ENCODE measurements at regions not wholly inside any gene's neighbourhood (a gene's known extent, or its start where the extent isn't known, plus 50 kb on each side); places are given as distances from the start of the nearest gene placed in this dataset.

GRCh38 chr13:40151673-40152072, 496.2 kb downstream of the COG6 start:
- no peak for DNase-seq

- no peak for DNase-seq
Observed at GRCh38 chr13:40152145-40152544, 496.7 kb downstream of the COG6 start.

- no peak for DNase-seq
Observed at GRCh38 chr13:40152922-40153321, 497.5 kb downstream of the COG6 start.

DNA sequence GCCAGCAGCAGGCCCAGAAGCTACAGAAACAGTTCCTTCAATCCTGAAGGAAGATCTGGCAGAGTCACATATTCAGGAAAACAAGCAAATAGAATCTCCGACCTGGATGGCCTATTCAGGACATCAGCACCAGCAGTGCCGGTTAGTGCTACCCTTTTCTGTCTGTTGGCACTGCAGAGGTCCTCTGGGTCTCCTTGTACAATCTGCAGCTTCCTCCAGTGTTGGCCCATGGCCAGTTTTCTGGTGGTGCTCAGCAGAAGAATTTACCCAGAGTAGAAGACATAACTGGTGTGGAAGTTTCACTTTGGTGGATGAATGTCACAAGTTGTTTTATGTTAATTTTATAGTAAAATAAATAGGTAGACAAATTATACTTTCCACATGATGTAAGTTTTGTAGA, 498.1 kb downstream of the COG6 start:
- DNase-seq = no peak

- no peak for DNase-seq
Observed at GRCh38 chr13:40155201-40155600, 499.7 kb downstream of the COG6 start.

DNA sequence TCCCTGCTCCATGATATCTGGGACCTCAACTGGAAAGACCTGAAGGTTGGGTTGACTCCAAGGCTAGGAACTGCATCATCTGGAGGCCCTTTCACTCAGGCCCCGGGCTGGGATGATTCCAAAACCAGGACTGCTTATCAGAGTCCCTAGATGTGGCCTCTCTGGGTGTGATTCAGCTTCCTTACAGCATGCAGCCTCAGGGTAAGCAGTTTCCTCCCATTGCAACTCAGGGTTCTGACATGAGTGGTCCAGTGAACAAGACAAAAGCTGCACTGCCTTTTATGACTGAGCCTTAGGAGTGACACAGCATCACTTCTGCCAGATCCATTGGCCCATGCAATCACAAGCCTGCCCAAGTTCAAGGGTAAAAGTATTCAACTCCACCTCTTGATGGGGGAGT, 502.8 kb downstream of the COG6 start:
- no peak for DNase-seq

GRCh38 chr13:40158757-40159156, 503.3 kb downstream of the COG6 start:
- DNase-seq = no peak

- DNase-seq = no peak
Observed at GRCh38 chr13:40159736-40160135, 504.3 kb downstream of the COG6 start.

GRCh38 chr13:40160618-40161350, 505.3 kb downstream of the COG6 start:
- no peak for DNase-seq

GRCh38 chr13:40161351-40161810, 505.1 kb downstream of the FOXO1 start:
- DNase-seq = no peak

DNA sequence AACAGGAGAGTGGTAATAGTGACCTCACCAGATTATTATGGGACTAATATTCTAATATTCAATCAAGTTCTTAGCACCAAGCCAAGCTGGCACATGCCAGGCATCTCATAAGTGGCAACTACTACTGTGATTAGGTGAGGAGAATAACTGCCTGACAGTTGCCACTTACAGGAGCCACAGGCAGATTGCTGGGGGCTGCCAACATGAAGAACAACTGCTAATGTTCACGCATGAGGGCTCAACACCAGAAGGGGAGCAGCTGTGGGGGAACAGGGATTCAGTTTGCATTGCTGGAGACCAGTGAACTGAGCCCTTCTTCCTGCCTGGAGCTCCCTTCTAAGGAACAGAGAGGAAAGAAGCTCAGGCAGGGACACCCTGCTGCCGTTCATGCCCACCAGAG, 504.5 kb downstream of the FOXO1 start:
- no peak for DNase-seq

GRCh38 chr13:40163066-40164000, 503.1 kb downstream of the FOXO1 start:
- DNase-seq = no peak

- no peak for DNase-seq
Observed at GRCh38 chr13:40164133-40164532, 502.3 kb downstream of the FOXO1 start.

DNA sequence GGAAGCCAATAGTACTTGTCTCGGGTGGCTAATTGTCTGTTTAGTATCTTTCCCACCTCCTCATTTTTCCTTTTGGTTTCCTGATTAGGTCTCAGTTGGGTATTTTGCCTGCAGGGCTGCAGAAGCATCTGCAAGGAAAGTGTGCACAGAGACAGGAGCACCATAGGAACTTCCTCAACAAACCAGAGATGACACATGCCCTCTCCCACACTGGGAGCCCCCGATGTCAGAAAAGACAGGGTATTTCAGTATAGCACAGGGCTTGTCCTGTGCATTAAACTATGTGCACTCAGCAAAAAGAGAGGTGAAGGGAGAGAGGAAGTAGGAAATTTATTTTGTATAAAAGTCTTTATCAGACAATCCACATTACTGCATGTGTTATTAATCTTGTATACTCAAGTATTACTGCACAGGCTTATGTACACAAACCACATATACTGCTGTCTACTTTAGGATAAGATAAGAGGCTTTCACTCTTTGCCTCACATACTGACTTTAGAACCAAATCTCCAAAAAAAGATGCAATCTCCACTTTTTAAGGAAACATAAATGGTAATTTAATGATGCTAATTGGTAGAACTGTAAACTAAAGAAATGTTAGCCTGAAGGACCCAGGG, 501.0 kb downstream of the FOXO1 start:
- no peak for DNase-seq

- no peak for DNase-seq
Observed at GRCh38 chr13:40167327-40167726, 499.1 kb downstream of the FOXO1 start.

GRCh38 chr13:40168425-40169166, 497.8 kb downstream of the FOXO1 start:
- no peak for DNase-seq

DNA sequence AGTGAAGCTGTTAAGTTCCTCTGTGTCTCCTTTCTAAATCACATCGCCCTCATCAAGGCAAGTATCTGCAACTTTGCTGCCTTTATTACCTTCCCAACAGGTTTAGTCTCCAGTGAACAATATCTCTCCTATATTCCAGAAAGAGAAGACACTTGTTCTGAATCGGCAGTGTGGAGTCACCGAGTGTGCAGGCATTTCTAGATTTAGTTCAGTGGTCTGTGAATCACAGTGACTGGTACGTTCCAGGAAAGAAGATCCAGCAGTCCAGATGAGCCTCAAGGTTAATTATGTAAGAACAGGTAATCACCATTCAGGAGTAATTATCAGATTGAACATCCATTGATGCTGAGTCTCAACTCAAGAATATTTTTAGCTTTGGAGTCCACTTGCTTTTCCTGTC, 497.0 kb downstream of the FOXO1 start:
- DNase-seq = no peak

- no peak for DNase-seq
Observed at GRCh38 chr13:40170091-40170490, 496.4 kb downstream of the FOXO1 start.

GRCh38 chr13:40170982-40171381, 495.5 kb downstream of the FOXO1 start:
- peak in 2 of 5 experiments; percentile 19 to 22 for DNase-seq

DNA sequence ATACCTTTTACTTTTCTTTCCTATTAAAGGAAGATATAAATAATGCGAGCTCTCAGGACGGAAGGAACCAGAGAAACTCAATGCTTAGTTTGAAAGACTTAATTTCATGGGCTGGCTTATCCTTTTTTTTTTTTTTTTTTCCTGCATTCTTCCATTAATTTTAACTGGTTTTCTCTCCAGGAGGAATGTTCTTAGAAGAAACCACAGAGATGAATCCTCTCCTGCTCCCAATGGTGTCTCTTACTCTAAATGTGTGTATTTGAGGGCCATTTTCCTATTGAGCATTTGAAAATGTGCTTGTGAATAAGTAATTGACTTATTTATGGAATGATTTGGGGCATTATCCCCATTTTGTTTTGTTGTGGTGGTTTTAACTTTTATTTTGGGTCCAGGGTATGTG, 494.9 kb downstream of the FOXO1 start:
- no peak for DNase-seq

- DNase-seq = no peak
Observed at GRCh38 chr13:40172149-40172591, 494.3 kb downstream of the FOXO1 start.

- no peak for DNase-seq
Observed at GRCh38 chr13:40172878-40173277, 493.6 kb downstream of the FOXO1 start.

DNA sequence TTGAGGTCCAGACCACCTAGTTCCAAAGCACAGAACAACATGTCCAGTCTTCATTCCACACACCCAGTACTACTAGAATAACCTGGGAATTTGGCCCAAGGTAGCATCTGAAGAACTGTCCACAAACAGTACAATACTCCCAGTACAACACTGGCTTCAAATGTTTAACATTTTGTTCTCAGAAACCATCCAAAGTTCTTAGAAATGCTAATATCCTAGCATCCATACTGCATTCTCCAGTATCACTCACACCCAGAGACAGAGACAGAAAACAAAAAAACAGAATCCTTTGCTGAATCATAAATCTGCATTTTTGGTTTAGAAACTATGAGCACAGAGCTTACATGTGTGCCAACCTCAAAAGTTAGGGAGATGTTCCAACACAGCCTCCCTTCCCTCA, 490.8 kb downstream of the FOXO1 start:
- no peak for DNase-seq
